ENCODE measurements at regions not wholly inside any gene's neighbourhood (a gene's known extent, or its start where the extent isn't known, plus 50 kb on each side); places are given as distances from the start of the nearest gene placed in this dataset.

- TF ChIP-seq CTCF (IDR thresholded peaks at IDR 0.05) = no peak
Observed at GRCh38 chr5:3948838-3949237, 353.2 kb downstream of the IRX1 start.

GRCh38 chr5:3954199-3954598 is 358.6 kb downstream of the IRX1 start:
- TF ChIP-seq CTCF (IDR thresholded peaks at IDR 0.05) = no peak

GRCh38 chr5:3954633-3955032 is 359.0 kb downstream of the IRX1 start:
- no peak for TF ChIP-seq CTCF (IDR thresholded peaks at IDR 0.05)

GRCh38 chr5:3957658-3958057 is 362.0 kb downstream of the IRX1 start:
- no peak for TF ChIP-seq CTCF (IDR thresholded peaks at IDR 0.05)

GRCh38 chr5:3958389-3958788 is 362.8 kb downstream of the IRX1 start:
- TF ChIP-seq CTCF (IDR thresholded peaks at IDR 0.05) = no peak

- no peak for TF ChIP-seq CTCF (IDR thresholded peaks at IDR 0.05)
Observed at GRCh38 chr5:3962113-3962512, 366.5 kb downstream of the IRX1 start.

- no peak for TF ChIP-seq CTCF (IDR thresholded peaks at IDR 0.05)
Observed at GRCh38 chr5:3963652-3964051, 368.0 kb downstream of the IRX1 start.

GRCh38 chr5:3980156-3980555 is 384.5 kb downstream of the IRX1 start:
- TF ChIP-seq CTCF (IDR thresholded peaks at IDR 0.05) = no peak

Data from LNCAP (cell line).